ENCODE measurements at regions not wholly inside any gene's neighbourhood (a gene's known extent, or its start where the extent isn't known, plus 50 kb on each side); places are given as distances from the start of the nearest gene placed in this dataset.

- Histone ChIP-seq H3K27me3 (ENCODE audit: low read depth, low read length) (no peaks in the 10 kb centered on the region), H3K4me3 (ENCODE audit: low read length) (no peak overlapping the region), H3K27ac (ENCODE audit: low read length) (no peak overlapping the region), H3K9ac (ENCODE audit: low read length) (no peak overlapping the region), H3K9me3 (ENCODE audit: insufficient read depth, low read length) (no peaks in the 10 kb centered on the region), H3K36me3 (replicated peaks; ENCODE audit: low read depth, low read length) (no peaks in the 10 kb centered on the region), H4K20me1 (ENCODE audit: insufficient read depth, low read length) (no peaks in the 10 kb centered on the region), H3K79me2 (ENCODE audit: low read length) (no peaks in the 10 kb centered on the region), H3K4me1 (ENCODE audit: low read length) (no peaks in the 10 kb centered on the region), H2AFZ (ENCODE audit: low read depth, low read length) (no peak overlapping the region), H3K4me2 (ENCODE audit: low read length) (no peak overlapping the region)
- TF ChIP-seq EZH2phosphoT487 (IDR thresholded peaks at IDR 0.05; ENCODE audit: low read depth) = no peak
- TF ChIP-seq CTCF (IDR thresholded peaks at IDR 0.05; ENCODE audit: low read depth, low read length) = no peak
These were observed 344.9 kb upstream of the MANEA start for GRCh38 chr6:95232446-95232845.

- Histone ChIP-seq H3K36me3 (replicated peaks; ENCODE audit: low read depth, low read length) (no peaks in the 10 kb centered on the region), H2AFZ (ENCODE audit: low read depth, low read length) (no peak overlapping the region), H3K27me3 (ENCODE audit: low read depth, low read length) (no peaks in the 10 kb centered on the region), H3K27ac (ENCODE audit: low read length) (no peak overlapping the region), H3K79me2 (ENCODE audit: low read length) (no peaks in the 10 kb centered on the region), H3K4me1 (ENCODE audit: low read length) (no peaks in the 10 kb centered on the region), H3K9ac (ENCODE audit: low read length) (no peak overlapping the region), H3K4me2 (ENCODE audit: low read length) (no peak overlapping the region), H3K4me3 (ENCODE audit: low read length) (no peak overlapping the region), H3K9me3 (ENCODE audit: insufficient read depth, low read length) (no peaks in the 10 kb centered on the region), H4K20me1 (ENCODE audit: insufficient read depth, low read length) (no peaks in the 10 kb centered on the region)
- TF ChIP-seq CTCF (IDR thresholded peaks at IDR 0.05; ENCODE audit: low read depth, low read length) (no peak), EZH2phosphoT487 (IDR thresholded peaks at IDR 0.05; ENCODE audit: low read depth) (no peak)
These were observed 343.5 kb upstream of the MANEA start for GRCh38 chr6:95233879-95234278.

- Histone ChIP-seq H3K4me1 (ENCODE audit: low read length) (no peaks in the 10 kb centered on the region), H3K9ac (ENCODE audit: low read length) (no peak overlapping the region), H3K36me3 (replicated peaks; ENCODE audit: low read depth, low read length) (no peaks in the 10 kb centered on the region), H3K27ac (ENCODE audit: low read length) (no peak overlapping the region), H4K20me1 (ENCODE audit: insufficient read depth, low read length) (no peaks in the 10 kb centered on the region), H3K4me3 (ENCODE audit: low read length) (no peak overlapping the region), H3K27me3 (ENCODE audit: low read depth, low read length) (no peaks in the 10 kb centered on the region), H3K79me2 (ENCODE audit: low read length) (no peaks in the 10 kb centered on the region), H2AFZ (ENCODE audit: low read depth, low read length) (no peak overlapping the region), H3K4me2 (ENCODE audit: low read length) (no peak overlapping the region), H3K9me3 (ENCODE audit: insufficient read depth, low read length) (no peaks in the 10 kb centered on the region)
- TF ChIP-seq CTCF (IDR thresholded peaks at IDR 0.05; ENCODE audit: low read depth, low read length) (no peak), EZH2phosphoT487 (IDR thresholded peaks at IDR 0.05; ENCODE audit: low read depth) (no peak)
These were observed 336.8 kb upstream of the MANEA start for GRCh38 chr6:95240514-95240913.

- Histone ChIP-seq H3K36me3 (replicated peaks; ENCODE audit: low read depth, low read length) (no peaks in the 10 kb centered on the region), H3K9me3 (ENCODE audit: insufficient read depth, low read length) (no peaks in the 10 kb centered on the region), H4K20me1 (ENCODE audit: insufficient read depth, low read length) (no peaks in the 10 kb centered on the region), H3K4me2 (ENCODE audit: low read length) (no peak overlapping the region), H3K27ac (ENCODE audit: low read length) (no peak overlapping the region), H3K4me3 (ENCODE audit: low read length) (no peak overlapping the region), H2AFZ (ENCODE audit: low read depth, low read length) (no peak overlapping the region), H3K4me1 (ENCODE audit: low read length) (no peaks in the 10 kb centered on the region), H3K79me2 (ENCODE audit: low read length) (no peaks in the 10 kb centered on the region), H3K9ac (ENCODE audit: low read length) (no peak overlapping the region), H3K27me3 (ENCODE audit: low read depth, low read length) (no peaks in the 10 kb centered on the region)
- no peak for TF ChIP-seq CTCF (IDR thresholded peaks at IDR 0.05; ENCODE audit: low read depth, low read length)
- TF ChIP-seq EZH2phosphoT487 (IDR thresholded peaks at IDR 0.05; ENCODE audit: low read depth) = no peak
These were observed 334.8 kb upstream of the MANEA start for GRCh38 chr6:95242560-95242959.
